ENCODE measurements at regions not wholly inside any gene's neighbourhood (a gene's known extent, or its start where the extent isn't known, plus 50 kb on each side); places are given as distances from the start of the nearest gene placed in this dataset.

GRCh38 chr11:19451609-19452008 lies 210.9 kb upstream of the E2F8 start (continued):
- TF ChIP-seq ZNF462 (CRISPR knock-in tag; IDR thresholded peaks at IDR 0.05) (no peak), POLR2AphosphoS5 (IDR thresholded peaks at IDR 0.05; ENCODE audit: low read depth) (no peak), CTCF (conservative IDR thresholded peaks at IDR 0.05; ENCODE audit: low read depth in 2 of 2) (no peak), ZNF331 (CRISPR knock-in tag; IDR thresholded peaks at IDR 0.05; ENCODE audit: low read depth) (no peak), ETS1 (IDR thresholded peaks at IDR 0.05) (no peak)

GRCh38 chr11:19450282-19450681 lies 209.5 kb upstream of the E2F8 start:
- no peak overlapping the region for H3K4me3 ChIP-seq
- H3K27me3 ChIP-seq (ENCODE audit: insufficient read depth): no peaks in the 10 kb centered on the region
- ATAC-seq (no peak), DNase-seq (ENCODE audit: low spot score) (no peak)
- Mint-ChIP-seq H3K4me1 (peaks cover 14% of the 10 kb centered on the region), H3K9me3 (no peaks in the 10 kb centered on the region), H3K4me3 (no peak overlapping the region), H3K27ac (no peak overlapping the region), H3K27me3 (ENCODE audit: insufficient read depth, low read depth, poor library complexity) (peaks cover 6% of the 10 kb centered on the region), H3K36me3 (ENCODE audit: low read depth) (no peaks in the 10 kb centered on the region)
- no peaks in the 10 kb centered on the region for H3K79me2 ChIP-seq (replicated peaks; ENCODE audit: insufficient read depth)
- H3K36me3 ChIP-seq (ENCODE audit: insufficient read depth): no peaks in the 10 kb centered on the region
- 0 out of 2 replicates have a peak, but pooled peaks cover 6% of the 10 kb centered on the region for H3K9me2 ChIP-seq (ENCODE audit: insufficient read depth)
- H4K20me1 ChIP-seq (replicated peaks; ENCODE audit: insufficient read depth): no peaks in the 10 kb centered on the region
- H3K4me2 ChIP-seq: no peak overlapping the region
- H2AFZ ChIP-seq: no peak overlapping the region; the same call in 1 of the 2 replicates
- H3K27ac ChIP-seq (ENCODE audit: low read depth): no peak overlapping the region
- no peaks in the 10 kb centered on the region for H3F3A ChIP-seq (replicated peaks; ENCODE audit: low read depth)
- H3K4me1 ChIP-seq (ENCODE audit: insufficient read depth): peaks cover 2% of the 10 kb centered on the region
- TF ChIP-seq POLR2AphosphoS5 (IDR thresholded peaks at IDR 0.05; ENCODE audit: low read depth) (no peak), ZNF331 (CRISPR knock-in tag; IDR thresholded peaks at IDR 0.05; ENCODE audit: low read depth) (no peak), JUNB (IDR thresholded peaks at IDR 0.05; ENCODE audit: unreplicated experiment) (no peak), ZNF114 (CRISPR knock-in tag; IDR thresholded peaks at IDR 0.05) (no peak), ETS1 (IDR thresholded peaks at IDR 0.05) (no peak), NANOG (IDR thresholded peaks at IDR 0.05; ENCODE audit: borderline replicate concordance) (no peak), STAT1 (IDR thresholded peaks at IDR 0.05; ENCODE audit: unreplicated experiment) (no peak), CREB1 (CRISPR knock-in tag; IDR thresholded peaks at IDR 0.05; ENCODE audit: low read depth) (no peak)
